ENCODE measurements at regions not wholly inside any gene's neighbourhood (a gene's known extent, or its start where the extent isn't known, plus 50 kb on each side); places are given as distances from the start of the nearest gene placed in this dataset.

- Histone ChIP-seq H3K56ac (ENCODE audit: insufficient read length, low read depth, low read length) (no peak overlapping the region), H4K8ac (replicated peaks; ENCODE audit: insufficient read length, low read depth, low read length) (no peak overlapping the region), H3K14ac (ENCODE audit: insufficient read depth, low read length) (no peak overlapping the region), H4K91ac (ENCODE audit: insufficient read length, low read depth, low read length) (no peak overlapping the region), H4K5ac (ENCODE audit: insufficient read length, low read depth, low read length) (no peak overlapping the region), H2BK12ac (ENCODE audit: insufficient read length, low read depth, low read length) (no peak overlapping the region), H3K27ac (ENCODE audit: insufficient read length, low read depth, low read length) (no peak overlapping the region), H3K79me1 (ENCODE audit: insufficient read depth, low read depth, low read length, poor library complexity, severe bottlenecking) (no peaks in the 10 kb centered on the region), H3K79me2 (ENCODE audit: insufficient read depth, low read length) (no peaks in the 10 kb centered on the region), H2AK5ac (ENCODE audit: insufficient read length, low read length) (no peak overlapping the region), H3K9me3 (ENCODE audit: control insufficient read depth, low read depth, low read length) (no peaks in the 10 kb centered on the region), H2AFZ (ENCODE audit: low read length) (no peak overlapping the region), H4K20me1 (ENCODE audit: control insufficient read depth, insufficient read depth, insufficient read length) (no peaks in the 10 kb centered on the region), H2BK15ac (ENCODE audit: low read depth, low read length) (no peak overlapping the region), H3K18ac (ENCODE audit: insufficient read length, low read depth, low read length) (no peak overlapping the region), H3T11ph (ENCODE audit: low read length) (no peak overlapping the region), H2BK120ac (ENCODE audit: low read depth, low read length, poor library complexity, severe bottlenecking) (no peak overlapping the region), H3K23me2 (ENCODE audit: insufficient read length, low read depth, low read length, poor library complexity, severe bottlenecking) (no peaks in the 10 kb centered on the region), H3K9ac (ENCODE audit: extremely low read depth, insufficient read length, low read length) (no peak overlapping the region), H3K4ac (ENCODE audit: low read depth, low read length) (no peak overlapping the region), H3K4me1 (ENCODE audit: insufficient read depth, low read length) (no peaks in the 10 kb centered on the region), H2BK20ac (ENCODE audit: low read depth, low read length, poor library complexity, severe bottlenecking) (no peak overlapping the region), H3K4me2 (ENCODE audit: insufficient read depth, insufficient read length, low read length) (no peak overlapping the region), H3K27me3 (ENCODE audit: insufficient read depth, low read length) (no peaks in the 10 kb centered on the region), H3K23ac (ENCODE audit: insufficient read length, low read depth, low read length) (no peak overlapping the region), H2BK5ac (ENCODE audit: insufficient read length, low read length) (no peak overlapping the region)
- Mint-ChIP-seq H3K27me3 (ENCODE audit: low read depth) (no peaks in the 10 kb centered on the region), H3K36me3 (ENCODE audit: insufficient read depth in 1 of 3, low read depth in 3 of 3) (peaks cover 0 to 15% (median 15%) of the 10 kb centered on the region in 3 experiments; a peak in 5 of 7 replicates), H3K4me1 (peaks cover 9 to 13% of the 10 kb centered on the region in 2 experiments), H3K9me3 (peaks cover 3 to 14% of the 10 kb centered on the region in 2 experiments; a peak in 4 of 5 replicates), H3K27ac (peak overlapping the region in 2 of 3 experiments; percentile 1 to 36; a peak in 1 of 7 replicates), H3K4me3 (no peak overlapping the region)
- WGBS (ENCODE audit: extremely low coverage, insufficient read length, low lambda C conversion rate): no CpG with 5 or more reads among the region's 1 CpG
- no peak for DNase-seq
- no peak for TF ChIP-seq CTCF (conservative IDR thresholded peaks at IDR 0.05)
Measured at GRCh38 chr4:57374866-57375595, 264.8 kb upstream of the IGFBP7 start.
